Pulmonary artery endothelial cell (primary cell): ENCODE measurements at regions not wholly inside any gene's neighbourhood (a gene's known extent, or its start where the extent isn't known, plus 50 kb on each side); places are given as distances from the start of the nearest gene placed in this dataset.

Experiments used
- DNase-seq: peaks from one replicate; pipeline ENCODE4 v3.0.0-alpha.2; 2011; ENCODE audit warnings: low read depth, low spot score

DNA sequence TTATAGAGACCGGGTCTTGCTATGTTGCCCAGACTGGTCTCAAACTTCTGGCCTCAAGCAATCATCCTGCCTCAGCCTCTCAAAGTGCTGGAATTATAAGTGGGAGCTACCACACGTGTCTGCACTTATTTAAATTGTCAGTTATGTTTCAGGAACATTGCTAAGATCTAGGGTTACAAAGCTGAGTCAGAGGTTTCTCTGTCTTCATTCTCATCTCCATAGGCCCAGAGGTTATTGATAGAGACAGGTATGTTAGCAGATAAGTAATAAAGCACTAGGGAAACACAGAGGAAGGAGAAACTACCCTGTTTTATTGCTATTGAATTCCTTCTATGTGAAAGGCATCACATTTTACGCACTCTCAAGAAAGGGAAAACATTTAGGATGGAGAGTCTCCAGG lies 214.1 kb downstream of the REEP3 start:
- DNase-seq: no peak

DNA sequence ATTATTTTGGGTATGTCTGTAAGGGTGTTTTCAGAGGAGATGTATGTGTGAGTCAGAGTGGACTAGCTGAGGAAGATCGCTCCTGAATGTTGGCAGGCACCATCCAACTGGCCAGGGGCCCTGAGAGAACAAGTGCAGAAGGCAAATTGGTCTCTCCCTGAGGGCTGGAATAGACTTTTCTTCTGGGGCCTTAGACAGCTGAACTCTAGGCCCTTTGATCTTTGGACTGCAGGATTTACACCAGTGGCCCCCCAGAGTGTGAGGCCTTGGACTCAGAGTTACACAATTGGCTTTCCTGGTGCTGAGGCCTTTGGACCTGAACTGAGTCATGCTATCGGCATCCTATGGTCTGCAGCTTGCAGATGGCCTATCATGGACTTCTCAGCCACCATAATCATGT lies 217.2 kb downstream of the REEP3 start:
- no peak for DNase-seq

DNA sequence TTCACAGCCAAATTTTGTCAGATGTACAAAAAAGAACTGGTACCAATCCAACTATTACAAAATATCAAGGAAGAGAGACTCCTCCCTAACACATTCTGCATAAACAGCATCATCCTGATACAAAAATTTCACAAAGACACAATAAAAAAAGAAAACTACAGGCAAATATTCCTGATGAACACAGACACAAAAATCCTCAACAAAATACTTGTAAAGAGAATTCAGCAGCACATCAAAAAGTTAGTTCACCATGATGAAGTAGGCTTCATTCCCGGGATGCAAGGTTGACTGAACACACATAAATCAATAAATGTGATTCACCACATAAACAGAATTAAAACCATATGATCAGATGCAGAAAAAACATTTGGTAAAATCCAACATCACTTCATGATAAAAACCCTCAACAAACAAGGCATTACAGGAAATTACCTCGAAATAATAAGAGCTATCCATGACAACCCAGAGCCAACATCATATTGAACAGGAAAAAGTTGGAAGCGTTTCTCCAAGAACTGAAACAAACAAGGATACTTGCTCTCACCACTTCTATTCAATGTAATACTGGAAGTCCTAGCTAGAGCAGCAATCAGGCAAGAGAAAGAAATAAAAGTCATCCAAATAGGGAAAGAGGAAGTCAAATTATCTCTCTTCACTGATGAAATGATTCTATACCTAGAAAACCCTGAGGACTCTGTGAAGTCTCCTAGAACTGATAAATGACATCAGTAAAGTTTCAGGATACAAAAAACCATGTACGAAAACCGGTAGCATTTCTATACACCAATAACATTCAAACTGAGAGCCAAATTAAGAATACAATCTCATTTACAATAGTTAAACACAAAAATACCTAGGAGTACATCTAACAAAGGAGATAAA lies 223.1 kb downstream of the REEP3 start:
- no peak for DNase-seq

DNA sequence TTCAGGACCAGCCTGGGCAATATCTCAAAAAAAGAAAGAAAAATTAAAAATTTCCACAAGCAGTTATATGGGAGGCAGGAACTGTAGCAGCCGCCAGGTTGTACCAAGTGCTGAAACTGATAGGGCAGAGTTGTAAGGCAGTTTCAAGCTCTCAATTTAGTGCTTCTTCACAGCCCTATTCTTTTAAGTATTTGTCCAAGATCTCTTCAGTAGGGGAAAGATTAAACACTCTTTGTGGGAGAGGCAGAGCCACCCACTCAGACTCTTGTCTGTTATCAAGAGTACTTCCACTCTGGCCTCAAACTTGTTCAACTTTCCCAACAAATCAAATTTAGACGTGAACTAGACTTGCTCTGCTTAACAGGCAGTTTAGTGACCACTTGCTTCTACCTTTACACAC lies 228.7 kb downstream of the REEP3 start:
- no peak for DNase-seq

DNA sequence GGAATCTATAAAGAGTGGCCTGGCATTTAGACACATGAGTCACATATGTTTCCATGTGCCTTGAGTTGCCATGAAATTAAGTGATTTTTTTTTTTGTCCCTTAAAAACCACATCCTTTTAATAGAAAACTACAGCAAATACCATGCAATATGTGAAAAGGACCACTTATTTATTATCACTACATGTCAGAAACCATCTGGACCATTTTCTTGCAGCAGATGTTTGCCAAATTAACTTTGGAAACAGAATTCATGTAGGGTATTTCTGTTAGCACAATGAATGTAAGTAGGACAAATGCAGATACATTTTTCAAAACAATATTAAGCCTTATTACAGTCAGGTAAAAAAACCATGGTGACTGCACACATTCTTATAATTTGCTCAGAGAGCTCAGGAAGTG lies 230.6 kb downstream of the REEP3 start:
- no peak for DNase-seq

DNA sequence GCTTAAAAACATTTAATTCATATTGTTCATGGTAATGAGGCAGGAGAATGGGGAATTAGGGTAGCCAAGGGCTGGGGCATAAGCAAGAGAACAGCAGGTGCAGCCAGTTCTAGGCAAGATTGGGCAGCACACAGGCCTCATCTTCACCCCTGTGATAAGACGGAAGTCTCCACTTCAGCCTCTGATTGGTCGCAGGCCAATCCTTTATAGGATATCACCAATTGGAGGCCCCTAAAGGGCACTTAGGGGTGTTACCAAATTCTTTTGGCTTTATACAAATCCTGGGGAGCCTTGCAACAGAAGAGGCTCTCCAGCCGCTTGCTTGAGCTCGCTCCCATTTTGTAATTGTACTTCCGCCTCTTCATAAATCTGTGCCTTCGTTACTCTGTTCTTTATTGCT lies 231.1 kb downstream of the REEP3 start:
- DNase-seq: no peak

DNA sequence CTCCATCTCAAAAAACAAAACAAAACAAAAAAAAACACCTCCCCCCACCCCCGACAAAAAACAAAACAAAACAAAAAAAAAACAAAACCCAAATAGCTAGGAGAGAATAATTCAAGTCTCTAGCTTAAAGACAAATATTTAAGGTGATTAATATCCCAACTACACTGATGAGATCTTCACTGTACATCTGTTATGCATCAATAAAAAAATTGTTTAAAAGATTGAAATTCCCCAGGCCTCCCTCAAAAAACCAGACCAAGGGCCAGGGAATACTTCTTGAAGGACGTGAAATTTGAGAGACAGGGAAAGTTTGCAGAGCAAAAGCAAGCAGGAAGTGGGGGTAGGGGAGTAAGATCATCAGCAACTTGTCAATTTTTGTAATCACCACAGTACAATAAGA lies 232.6 kb downstream of the REEP3 start:
- DNase-seq: no peak

DNA sequence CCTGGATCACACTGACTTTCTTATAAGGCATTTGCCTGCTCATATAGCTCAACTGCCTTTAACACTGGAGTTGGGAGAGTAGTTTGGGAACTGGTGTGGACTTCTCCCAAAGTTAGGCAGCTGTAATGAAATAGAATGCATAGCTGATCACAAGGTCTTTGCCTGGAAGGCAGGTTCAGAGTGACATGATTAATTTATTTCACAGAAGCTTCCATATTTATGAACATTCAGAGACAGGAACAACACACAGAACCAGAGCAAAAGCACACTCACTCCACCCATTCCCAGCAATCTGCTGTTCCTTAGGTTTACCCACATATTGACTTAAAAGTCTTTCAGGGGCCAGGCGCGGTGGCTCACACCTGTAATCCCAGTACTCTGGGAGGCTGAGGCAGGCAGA lies 234.2 kb downstream of the REEP3 start:
- DNase-seq: no peak

DNA sequence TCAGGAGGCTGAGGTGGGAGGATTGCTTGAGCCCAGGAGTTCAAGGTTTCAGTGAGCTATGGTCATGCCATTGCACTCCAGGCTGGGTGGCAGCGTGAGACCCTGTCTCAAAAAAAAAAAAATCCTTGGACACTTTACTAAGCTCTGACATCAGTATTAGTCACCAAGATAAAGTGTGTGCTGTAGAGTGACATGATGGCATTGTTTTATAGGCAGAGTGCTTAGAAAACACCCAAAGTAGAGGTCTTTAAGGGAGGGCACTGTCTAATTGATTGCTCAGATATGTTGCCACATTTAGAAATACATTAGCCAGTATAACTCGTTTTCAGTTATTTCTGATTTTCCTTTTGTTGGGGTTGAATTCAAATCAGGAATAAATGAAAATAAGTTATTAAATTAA lies 235.9 kb downstream of the REEP3 start:
- DNase-seq: no peak

DNA sequence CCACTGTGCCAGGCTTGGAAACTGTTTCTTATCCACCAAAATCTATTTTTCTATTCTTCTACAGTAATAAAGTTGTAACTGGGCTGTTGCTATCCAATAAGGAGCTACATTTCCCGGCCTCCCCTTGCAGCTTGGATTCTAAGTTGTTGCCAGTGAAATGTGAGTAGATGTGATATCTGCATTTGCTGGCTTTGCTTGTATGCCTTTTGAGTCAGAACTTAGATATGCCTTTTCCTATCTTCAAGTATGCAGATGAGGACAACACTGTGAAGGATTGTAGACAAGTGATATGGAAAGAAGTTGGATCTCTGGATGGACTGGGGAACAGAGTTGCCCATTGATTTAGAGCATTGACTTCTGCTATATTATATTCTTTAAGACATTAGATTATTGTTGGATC lies 236.9 kb downstream of the REEP3 start:
- no peak for DNase-seq

DNA sequence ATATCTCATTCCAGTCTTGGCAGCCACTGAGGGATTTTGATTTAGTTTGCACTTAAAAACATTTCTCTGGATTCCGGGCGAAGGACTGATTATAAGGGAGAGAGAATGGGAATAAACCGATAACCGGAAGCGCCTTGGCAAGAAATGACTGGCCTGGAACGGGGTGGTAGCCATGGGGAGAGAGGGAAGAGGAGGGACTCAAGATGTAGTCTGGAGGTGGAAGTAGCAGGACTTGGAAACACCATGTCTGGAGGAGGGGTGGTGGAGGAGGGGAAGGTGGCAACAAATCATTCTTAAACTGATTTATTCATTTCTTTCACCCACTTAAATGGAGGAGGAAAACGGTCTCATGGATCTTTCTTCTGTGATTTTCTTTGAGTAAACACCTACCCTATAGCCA lies 238.1 kb downstream of the REEP3 start:
- no peak for DNase-seq

DNA sequence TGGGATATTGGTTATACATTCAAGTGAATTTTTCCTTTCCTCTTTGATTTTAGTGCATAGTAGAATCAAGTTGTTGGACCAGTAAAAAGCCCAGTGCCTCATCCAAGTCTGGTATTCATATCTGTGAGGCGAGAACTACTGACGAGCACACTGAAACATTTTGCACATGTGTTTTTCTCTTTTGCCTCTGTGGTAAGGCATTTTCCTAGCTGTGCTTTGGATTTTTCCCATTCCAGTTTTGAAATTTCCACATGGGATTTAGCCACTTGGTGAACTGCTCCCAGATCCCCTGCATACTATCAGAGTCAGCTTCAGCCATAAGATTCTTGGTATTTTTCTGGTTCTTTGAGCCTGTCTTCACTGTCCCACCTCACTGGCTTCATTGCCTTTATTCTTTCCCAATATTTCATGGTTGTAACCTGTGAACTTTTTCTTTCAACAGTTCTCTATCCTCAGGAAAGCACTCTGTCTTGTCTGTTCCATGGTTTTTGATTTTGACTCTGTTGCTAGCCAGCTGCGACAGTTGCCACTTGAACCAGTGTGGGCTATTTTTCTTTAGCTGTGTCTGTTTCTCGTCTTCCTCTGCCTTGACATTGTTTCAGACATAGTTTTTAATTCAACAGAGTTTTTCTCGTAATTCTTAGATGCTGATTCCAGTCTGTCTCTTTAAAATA lies 239.0 kb downstream of the REEP3 start:
- no peak for DNase-seq

DNA sequence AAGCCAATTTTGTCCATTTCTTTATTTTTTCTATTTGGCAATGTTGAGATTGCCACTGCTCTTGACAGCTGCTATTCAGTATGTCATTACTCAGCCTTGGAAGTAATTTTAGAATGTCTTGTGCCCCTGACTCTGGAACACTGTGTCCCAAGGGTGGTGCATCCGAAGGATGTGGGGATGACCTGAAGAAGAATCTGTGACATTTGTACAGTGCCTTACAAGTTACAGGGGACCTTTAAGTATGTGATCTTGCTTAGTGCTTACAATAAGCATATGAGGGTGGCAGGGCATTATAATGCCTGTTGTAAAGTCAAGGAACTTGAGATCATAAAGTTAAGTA lies 239.5 kb downstream of the REEP3 start:
- no peak for DNase-seq

DNA sequence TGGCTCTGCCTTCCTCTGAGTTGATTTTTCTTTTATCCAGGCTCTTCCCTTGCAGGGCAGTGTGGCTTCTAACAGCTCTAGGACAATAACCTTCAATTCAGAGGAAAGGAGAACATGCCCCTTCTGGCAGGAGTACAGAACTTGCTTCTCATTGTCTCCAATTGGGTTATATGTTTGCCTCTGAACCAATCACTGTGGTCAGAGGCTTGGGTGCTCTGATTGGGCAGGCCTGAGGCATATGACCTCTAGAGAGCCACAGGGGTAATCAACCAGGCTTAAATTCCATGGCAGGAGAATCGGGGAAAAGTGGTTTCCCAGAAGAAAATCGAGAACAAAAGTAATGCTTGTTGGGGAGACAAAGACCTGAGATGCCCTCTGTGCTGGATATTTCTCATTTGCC lies 240.0 kb downstream of the REEP3 start:
- no peak for DNase-seq

DNA sequence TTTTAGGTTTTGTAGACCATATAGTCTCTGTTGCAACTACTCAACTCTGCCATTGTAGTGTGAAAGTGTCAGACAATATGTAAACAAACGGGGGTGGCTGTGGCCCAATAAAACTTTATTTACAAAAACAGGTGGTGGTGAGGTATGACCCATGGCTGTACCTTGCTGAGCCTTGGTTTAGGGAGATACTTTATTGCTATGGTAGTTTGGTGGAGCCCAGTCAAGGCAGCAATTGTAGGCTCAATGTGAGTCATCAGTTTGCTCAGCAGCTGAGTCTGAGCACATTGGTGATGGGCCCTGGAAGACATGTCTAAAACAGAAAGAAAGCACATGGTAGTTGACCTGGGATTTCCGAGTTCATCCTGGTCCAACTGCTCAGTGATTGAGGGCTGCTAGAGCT lies 242.5 kb downstream of the REEP3 start:
- DNase-seq: no peak

DNA sequence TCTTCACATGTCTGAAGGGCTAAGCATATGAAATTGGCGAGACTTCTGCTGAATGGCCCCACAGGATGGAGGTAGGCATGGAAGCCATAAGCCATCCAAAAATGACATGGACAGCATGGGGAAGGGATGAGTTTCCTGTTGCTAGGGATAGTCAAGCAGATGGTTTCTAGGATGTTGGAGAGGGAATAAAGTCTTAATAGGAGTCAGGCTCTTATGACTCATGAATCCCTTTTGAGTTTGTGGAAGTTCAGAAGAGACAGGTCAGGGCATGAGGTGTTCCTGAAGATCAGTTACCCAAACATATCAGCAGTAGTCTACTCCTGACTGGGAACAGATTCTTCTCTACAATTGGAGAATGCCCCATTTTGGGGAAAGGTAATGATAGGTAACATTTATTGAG lies 243.9 kb downstream of the REEP3 start:
- DNase-seq: no peak

DNA sequence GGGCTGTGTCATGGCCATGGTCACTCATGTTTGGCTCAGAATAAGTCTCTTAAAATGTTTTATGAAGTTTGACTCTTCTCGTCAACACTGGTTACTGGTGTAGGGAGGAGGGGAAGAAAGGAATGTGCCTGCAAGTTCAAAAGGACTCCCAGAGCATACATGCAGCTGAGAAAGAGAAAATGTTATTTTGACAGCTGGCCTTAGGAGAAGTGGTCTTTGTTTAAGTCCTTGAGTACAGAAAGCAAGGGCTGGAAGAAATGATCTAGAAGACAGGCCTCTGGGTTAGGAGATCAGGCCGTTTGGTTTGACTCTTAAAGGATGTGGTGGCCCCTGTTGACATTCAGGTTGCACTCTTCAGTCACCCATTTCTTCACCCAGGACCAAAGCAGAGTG lies 245.5 kb downstream of the REEP3 start:
- no peak for DNase-seq

DNA sequence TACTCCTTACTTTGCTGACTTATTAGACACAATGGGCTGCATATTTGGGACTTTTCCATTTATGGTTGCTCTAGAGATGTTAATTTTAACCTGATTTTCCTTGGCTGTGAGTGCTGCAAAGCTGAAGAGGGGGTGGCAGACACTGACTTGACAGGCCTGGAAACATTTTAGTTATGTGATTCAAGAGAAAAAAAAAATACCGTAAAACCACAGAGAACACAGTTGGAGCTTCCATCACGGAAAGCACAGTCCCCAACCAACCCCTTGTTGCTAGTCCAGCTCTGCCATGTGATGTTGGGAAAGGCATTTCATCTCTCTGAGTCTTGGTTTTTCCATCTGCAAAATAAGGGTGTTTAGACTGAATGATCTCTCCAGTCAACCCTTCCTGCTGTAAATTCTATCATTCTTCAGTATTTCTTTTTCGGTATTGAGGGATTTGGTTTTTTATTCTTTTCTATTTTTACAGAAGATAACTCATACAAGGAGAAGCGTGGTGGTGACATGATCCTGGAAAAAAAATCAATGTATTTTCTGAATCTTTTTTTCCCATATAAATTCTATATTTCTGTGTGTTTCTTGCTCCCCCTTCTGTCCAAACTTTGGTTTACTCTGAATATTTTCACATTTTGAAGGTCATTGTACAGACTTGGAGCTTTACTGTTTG lies 246.1 kb downstream of the REEP3 start:
- no peak for DNase-seq

DNA sequence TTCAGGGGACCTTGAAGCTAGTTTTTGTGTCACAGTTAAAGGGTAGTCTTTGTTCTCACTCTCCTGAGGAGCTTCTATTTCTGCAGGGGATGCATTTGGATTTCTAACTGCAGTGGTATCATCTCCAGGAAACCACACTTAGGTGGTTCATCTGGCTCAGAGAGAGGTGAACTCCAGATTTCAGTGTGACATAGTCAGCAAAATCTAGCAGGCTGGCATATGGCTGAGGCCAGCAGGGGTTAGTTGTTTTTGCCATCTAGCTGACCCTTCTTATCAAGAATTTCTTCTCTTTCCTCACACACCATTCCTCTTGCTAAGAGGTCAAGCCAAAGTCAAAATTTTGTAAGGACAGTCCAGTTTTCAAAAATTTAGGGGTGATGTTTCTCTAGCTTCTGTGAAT lies 248.2 kb downstream of the REEP3 start:
- no peak for DNase-seq

DNA sequence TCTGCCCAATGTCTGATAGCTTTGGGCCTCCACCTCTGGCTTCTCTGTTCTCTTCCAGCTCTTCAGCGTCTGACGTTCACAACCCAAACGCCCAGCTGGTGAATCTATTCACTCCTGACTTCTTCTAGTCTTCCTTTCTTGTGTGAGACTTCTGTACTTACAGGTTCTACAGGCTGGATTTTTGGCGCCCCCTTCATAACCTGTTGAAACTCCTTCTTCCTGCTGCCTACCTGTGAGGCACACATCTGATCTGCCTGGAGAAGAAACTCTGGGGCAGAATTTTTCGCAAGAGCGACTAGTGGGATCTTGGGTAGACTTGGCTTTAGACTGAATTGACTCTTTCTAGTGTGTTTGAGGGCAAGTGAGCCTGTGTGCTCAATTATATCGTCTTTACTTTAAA lies 249.3 kb downstream of the REEP3 start:
- no peak for DNase-seq

DNA sequence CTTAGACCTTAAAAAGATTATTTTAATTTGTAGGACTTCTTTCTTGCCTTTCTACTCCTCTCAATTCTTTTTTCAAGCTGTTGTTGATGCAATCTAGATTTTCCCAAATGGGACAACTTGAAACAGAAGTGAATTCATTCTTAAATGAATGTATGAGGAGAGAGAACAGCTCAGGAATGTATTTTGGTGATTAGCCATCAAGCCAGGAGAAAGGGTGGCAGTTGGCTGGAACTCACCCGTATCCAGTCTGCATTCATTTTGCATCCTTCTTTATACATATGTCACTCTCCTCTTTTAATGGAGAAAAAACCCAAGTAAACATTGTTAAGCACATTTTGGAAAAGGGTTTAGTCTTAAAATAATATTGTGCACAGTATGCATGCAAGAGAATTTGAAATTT lies 251.3 kb downstream of the REEP3 start:
- no peak for DNase-seq

DNA sequence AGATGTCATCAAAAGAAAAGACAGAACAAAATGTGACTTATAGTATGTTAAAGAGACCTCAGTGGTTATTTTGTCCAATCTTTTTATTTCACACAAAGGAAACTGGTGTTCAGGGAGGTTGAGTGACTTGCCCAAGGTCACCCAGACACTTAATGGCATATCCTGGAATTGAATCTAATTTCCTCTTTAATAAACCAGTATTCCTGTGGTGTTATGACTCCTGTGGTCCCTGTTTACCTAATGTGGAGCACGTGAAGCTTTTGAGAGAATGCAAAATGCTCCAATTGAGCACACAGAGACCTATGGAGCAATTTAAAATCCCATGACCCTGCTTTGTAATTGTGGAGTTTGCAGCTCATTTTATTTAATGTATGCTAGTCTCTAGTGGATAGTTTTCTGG lies 251.9 kb downstream of the REEP3 start:
- DNase-seq: no peak

DNA sequence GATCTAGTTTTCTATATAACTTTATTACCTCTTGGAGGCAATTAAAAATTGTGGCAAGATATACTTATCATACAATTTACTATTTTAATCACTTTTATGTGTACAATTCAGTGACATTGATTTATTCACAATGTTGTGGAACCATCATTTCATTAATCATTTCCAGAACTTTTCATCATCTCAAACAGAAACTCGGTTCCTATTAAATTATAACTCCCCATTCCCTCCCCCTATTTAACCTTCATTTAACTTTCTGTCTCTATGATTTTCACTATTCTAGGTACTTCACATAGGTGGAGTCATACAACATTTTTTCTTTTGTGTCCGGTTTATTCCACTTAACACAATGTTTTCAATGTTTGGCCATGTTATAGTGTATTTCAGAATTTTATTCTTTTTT lies 252.8 kb downstream of the REEP3 start:
- DNase-seq: no peak
